Lung (tissue), 11 donors: ENCODE measurements at regions not wholly inside any gene's neighbourhood (a gene's known extent, or its start where the extent isn't known, plus 50 kb on each side); places are given as distances from the start of the nearest gene placed in this dataset.

Source experiments
- ATAC-seq: fragments of 200-7000 bp; cut with Tn5 transposase; one replicate; pipeline ENCODE4 v1.9.1; 2020; ENCODE audit warnings: moderate number of reproducible peaks; ENCODE audit not compliant: insufficient read depth, low FRiP score
- DNase-seq, 3 donors: peaks; one replicate each; pipeline ENCODE4 v3.0.0-alpha.2; 2013 to 2017
- H3K27ac ChIP-seq, 2 donors: one replicate each; pipeline ENCODE4 v1.5.1; 2013; ENCODE audit warnings: mild to moderate bottlenecking in 2 of 2, moderate library complexity in 2 of 2, control low read depth in 1 of 2, inconsistent platforms in 1 of 2, low read depth in 1 of 2, low read length in 1 of 2
- H3K27me3 ChIP-seq, 3 donors: one replicate each; pipeline ENCODE4 v1.5.1; 2013; ENCODE audit warnings: low read length in 2 of 3; ENCODE audit not compliant: control insufficient read depth in 3 of 3, insufficient read depth in 3 of 3
- H3K36me3 ChIP-seq, 4 donors: one replicate each; pipeline ENCODE4 v1.5.1; 2013; ENCODE audit warnings: low read length in 4 of 4, mild to moderate bottlenecking in 1 of 4, moderate library complexity in 1 of 4; ENCODE audit not compliant: control insufficient read depth in 4 of 4, insufficient read depth in 4 of 4
- H3K4me1 ChIP-seq, 5 donors: one replicate each; pipeline ENCODE4 v1.5.1; 2013; ENCODE audit warnings: low read length in 5 of 5, mild to moderate bottlenecking in 2 of 5, moderate library complexity in 1 of 5; ENCODE audit not compliant: control insufficient read depth in 5 of 5, insufficient read depth in 5 of 5
- H3K4me3 ChIP-seq: one replicate; pipeline ENCODE4 v1.5.1; 2013; ENCODE audit warnings: mild to moderate bottlenecking, control low read depth, moderate library complexity
- H3K9ac ChIP-seq, 2 donors: one replicate each; pipeline ENCODE4 v1.5.1; 2013; ENCODE audit warnings: low read length in 2 of 2, control low read depth in 1 of 2; ENCODE audit not compliant: insufficient read depth in 1 of 2
- H3K9me3 ChIP-seq, 4 donors: one replicate each; pipeline ENCODE4 v1.5.1; 2013; ENCODE audit warnings: low read length in 3 of 4, mild to moderate bottlenecking in 1 of 4, moderate library complexity in 1 of 4; ENCODE audit not compliant: control insufficient read depth in 4 of 4, insufficient read depth in 3 of 4
- WGBS, 2 donors: extraction: QIAGEN DNeasy Blood & Tissue Kit; methylation state at CpG; one replicate each; pipeline ENCODE4 v1.1.7; 2013; 5-methylcytosine and 5-hydroxymethylcytosine counted together
- TF ChIP-seq, protein P1 (sequence below): IDR thresholded peaks from 2 replicates; pipeline ENCODE4 v1.5.1; 2012; ENCODE audit warnings: mild to moderate bottlenecking; ENCODE audit errors: control extremely low read depth, extremely low read depth
- donor health status: control.
- donor health status: control.
- donor health status: Bipolar disorder and iron deficiency.
- donor health status: healthy.
- donor health status: DM: yes; HTN: yes; CAD: no.

DNA sequence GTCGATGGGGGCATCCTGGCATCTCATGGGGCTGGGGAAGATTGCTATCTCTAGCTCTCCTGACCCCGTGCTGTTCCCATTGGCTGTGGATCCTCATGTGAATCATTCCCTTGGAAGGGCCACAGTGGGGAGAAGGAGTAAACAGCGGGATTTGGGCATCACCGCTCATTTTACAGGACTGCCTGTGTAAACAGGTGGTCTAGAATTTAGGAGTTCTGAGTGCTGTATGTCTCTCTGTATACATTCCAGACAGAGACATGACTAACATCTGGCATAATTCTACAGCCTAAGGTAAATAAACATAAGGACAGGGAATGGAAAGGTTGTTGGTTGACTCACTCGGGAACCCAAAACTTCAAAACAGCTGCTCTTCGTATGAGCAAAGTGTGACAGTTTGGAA lies 92.7 kb downstream of the COPS8 start:
- WGBS, 2 donors: 87 to 94% methylated on average over 6 of the region's 6 CpGs
- peaks cover 0 to 4% (median 0%) of the 10 kb centered on the region in 4 donors for H3K9me3 ChIP-seq
- peaks cover 0 to 15% (median 5%) of the 10 kb centered on the region in 5 donors for H3K4me1 ChIP-seq
- ATAC-seq (no peak), DNase-seq (no peak)
- H3K36me3 ChIP-seq: no peaks in the 10 kb centered on the region
- H3K27ac ChIP-seq: no peak overlapping the region
- TF ChIP-seq, protein P1, sequence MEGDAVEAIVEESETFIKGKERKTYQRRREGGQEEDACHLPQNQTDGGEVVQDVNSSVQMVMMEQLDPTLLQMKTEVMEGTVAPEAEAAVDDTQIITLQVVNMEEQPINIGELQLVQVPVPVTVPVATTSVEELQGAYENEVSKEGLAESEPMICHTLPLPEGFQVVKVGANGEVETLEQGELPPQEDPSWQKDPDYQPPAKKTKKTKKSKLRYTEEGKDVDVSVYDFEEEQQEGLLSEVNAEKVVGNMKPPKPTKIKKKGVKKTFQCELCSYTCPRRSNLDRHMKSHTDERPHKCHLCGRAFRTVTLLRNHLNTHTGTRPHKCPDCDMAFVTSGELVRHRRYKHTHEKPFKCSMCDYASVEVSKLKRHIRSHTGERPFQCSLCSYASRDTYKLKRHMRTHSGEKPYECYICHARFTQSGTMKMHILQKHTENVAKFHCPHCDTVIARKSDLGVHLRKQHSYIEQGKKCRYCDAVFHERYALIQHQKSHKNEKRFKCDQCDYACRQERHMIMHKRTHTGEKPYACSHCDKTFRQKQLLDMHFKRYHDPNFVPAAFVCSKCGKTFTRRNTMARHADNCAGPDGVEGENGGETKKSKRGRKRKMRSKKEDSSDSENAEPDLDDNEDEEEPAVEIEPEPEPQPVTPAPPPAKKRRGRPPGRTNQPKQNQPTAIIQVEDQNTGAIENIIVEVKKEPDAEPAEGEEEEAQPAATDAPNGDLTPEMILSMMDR: no peak
- H3K27me3 ChIP-seq: no peaks in the 10 kb centered on the region
- H3K4me3 ChIP-seq: no peak overlapping the region
- no peak overlapping the region for H3K9ac ChIP-seq

DNA sequence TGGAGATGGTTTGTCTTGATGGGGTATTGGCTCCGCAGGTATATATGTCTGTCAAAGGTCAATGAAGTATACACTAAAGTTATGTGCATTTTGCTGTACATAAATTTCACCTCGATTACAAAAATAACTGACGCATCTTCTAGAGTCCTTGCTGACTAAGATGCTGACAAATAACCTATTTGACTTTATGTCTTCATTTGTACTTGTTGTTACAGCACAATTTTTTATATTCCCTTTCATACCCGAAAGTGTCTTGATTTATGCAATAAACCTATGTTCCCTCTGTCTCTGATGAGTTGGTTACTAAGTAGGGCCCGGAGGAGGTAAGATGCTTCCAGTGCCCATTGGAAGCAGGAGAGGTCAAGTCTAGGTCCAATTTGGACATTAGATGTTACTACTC lies 93.5 kb downstream of the COPS8 start:
- TF ChIP-seq, protein P1: no peak
- WGBS, 2 donors: 96 to 98% methylated on average over 5 of the region's 5 CpGs

DNA sequence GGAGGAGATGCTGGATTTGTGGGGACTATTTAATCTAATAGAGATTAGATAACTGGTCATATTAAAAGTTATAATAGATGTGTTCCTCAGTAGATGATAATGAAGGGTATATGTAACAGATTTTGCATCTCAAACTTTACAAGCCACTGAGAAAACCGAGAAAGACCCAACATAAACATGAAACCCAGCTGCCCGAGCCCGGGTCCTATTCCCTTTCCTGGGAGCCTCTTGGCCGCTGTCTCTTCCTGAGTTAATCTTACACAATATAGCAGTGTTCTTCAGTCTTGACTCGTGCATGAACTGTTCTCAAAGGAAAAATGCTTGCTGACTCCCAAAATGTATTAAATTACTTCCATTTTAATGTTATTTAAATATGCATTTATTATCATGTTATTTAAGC lies 94.5 kb downstream of the COPS8 start:
- no peak for ATAC-seq
- Histone ChIP-seq H3K27ac (no peak overlapping the region), H3K36me3 (no peaks in the 10 kb centered on the region), H3K9ac (no peak overlapping the region), H3K4me3 (no peak overlapping the region), H3K9me3 (no peaks in the 10 kb centered on the region), H3K27me3 (no peaks in the 10 kb centered on the region), H3K4me1 (peaks cover 0 to 15% (median 5%) of the 10 kb centered on the region in 5 donors)
- DNase-seq: peak in 2 of 3 donors; percentile 72 to 84
- WGBS, 2 donors: 79 to 81% methylated on average over 5 of the region's 5 CpGs
- TF ChIP-seq, protein P1: no peak

More for the DNA sequence above, 93.5 kb downstream of the COPS8 start:
- Histone ChIP-seq H3K27me3 (no peaks in the 10 kb centered on the region), H3K27ac (no peak overlapping the region), H3K9ac (no peak overlapping the region), H3K4me3 (no peak overlapping the region), H3K9me3 (no peaks in the 10 kb centered on the region), H3K36me3 (no peaks in the 10 kb centered on the region), H3K4me1 (peaks cover 0 to 15% (median 5%) of the 10 kb centered on the region in 5 donors)
- DNase-seq (no peak), ATAC-seq (no peak)

DNA sequence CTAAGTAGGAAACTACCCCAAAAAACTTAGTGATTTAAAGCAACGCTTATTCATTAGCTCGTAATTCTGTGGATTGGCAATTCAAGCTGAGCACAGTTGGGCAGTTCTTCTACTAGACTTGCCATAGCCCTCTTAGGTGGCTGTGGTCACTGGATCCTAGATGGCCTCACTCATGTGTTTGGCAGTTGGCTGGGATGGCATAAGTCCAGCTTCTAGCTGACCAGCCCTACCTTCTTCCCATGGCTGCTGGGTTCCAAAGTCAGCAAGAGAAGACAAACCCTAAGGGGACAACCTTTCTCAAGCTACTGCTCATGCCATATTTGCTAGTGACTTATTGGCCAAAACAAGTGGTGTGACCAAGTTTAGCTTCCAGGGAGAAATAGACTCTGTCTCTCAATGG lies 95.3 kb downstream of the COPS8 start:
- Histone ChIP-seq H3K4me1 (peaks cover 0 to 15% (median 5%) of the 10 kb centered on the region in 5 donors), H3K36me3 (no peaks in the 10 kb centered on the region), H3K27ac (no peak overlapping the region), H3K9ac (no peak overlapping the region), H3K4me3 (no peak overlapping the region), H3K9me3 (no peaks in the 10 kb centered on the region), H3K27me3 (no peaks in the 10 kb centered on the region)
- DNase-seq (no peak), ATAC-seq (no peak)
- 94 to 97% methylated on average over 2 of the region's 2 CpGs for WGBS, 2 donors
- TF ChIP-seq, protein P1: no peak
